ENCODE measurements at regions not wholly inside any gene's neighbourhood (a gene's known extent, or its start where the extent isn't known, plus 50 kb on each side); places are given as distances from the start of the nearest gene placed in this dataset.

GRCh38 chr5:74116266-74116665 lies 490.3 kb downstream of the ARHGEF28 start:
- no peak for DNase-seq (ENCODE audit: extremely low read depth in 1 of 2, low read depth in 1 of 2)

- DNase-seq (ENCODE audit: extremely low read depth in 1 of 2, low read depth in 1 of 2): no peak
Measured at GRCh38 chr5:74113927-74114326, 487.9 kb downstream of the ARHGEF28 start.

- DNase-seq (ENCODE audit: extremely low read depth in 1 of 2, low read depth in 1 of 2): no peak
Measured at GRCh38 chr5:74113196-74113540, 487.2 kb downstream of the ARHGEF28 start.

GRCh38 chr5:74112372-74113195 lies 486.6 kb downstream of the ARHGEF28 start:
- DNase-seq (ENCODE audit: extremely low read depth in 1 of 2, low read depth in 1 of 2): no peak

- DNase-seq (ENCODE audit: extremely low read depth in 1 of 2, low read depth in 1 of 2): no peak
Measured at GRCh38 chr5:74111764-74112163, 485.8 kb downstream of the ARHGEF28 start.

- no peak for DNase-seq (ENCODE audit: extremely low read depth in 1 of 2, low read depth in 1 of 2)
Measured at GRCh38 chr5:74109344-74109743, 483.3 kb downstream of the ARHGEF28 start.

- DNase-seq (ENCODE audit: extremely low read depth in 1 of 2, low read depth in 1 of 2): no peak
Measured at GRCh38 chr5:74107899-74108298, 481.9 kb downstream of the ARHGEF28 start.

- DNase-seq (ENCODE audit: extremely low read depth in 1 of 2, low read depth in 1 of 2): no peak
Measured at GRCh38 chr5:74105126-74105780, 479.3 kb downstream of the ARHGEF28 start.

- no peak for DNase-seq (ENCODE audit: extremely low read depth in 1 of 2, low read depth in 1 of 2)
Measured at GRCh38 chr5:74103131-74104023, 477.4 kb downstream of the ARHGEF28 start.

GRCh38 chr5:74100268-74100665 lies 474.3 kb downstream of the ARHGEF28 start:
- no peak for DNase-seq (ENCODE audit: extremely low read depth in 1 of 2, low read depth in 1 of 2)

- no peak for DNase-seq (ENCODE audit: extremely low read depth in 1 of 2, low read depth in 1 of 2)
Measured at GRCh38 chr5:74099538-74100267, 473.7 kb downstream of the ARHGEF28 start.

GRCh38 chr5:74098941-74099340 lies 472.9 kb downstream of the ARHGEF28 start:
- DNase-seq (ENCODE audit: extremely low read depth in 1 of 2, low read depth in 1 of 2): no peak

- DNase-seq (ENCODE audit: extremely low read depth in 1 of 2, low read depth in 1 of 2): no peak
Measured at GRCh38 chr5:74098456-74098855, 472.5 kb downstream of the ARHGEF28 start.

GRCh38 chr5:74096325-74096724 lies 470.3 kb downstream of the ARHGEF28 start:
- DNase-seq (ENCODE audit: extremely low read depth in 1 of 2, low read depth in 1 of 2): no peak

- no peak for DNase-seq (ENCODE audit: extremely low read depth in 1 of 2, low read depth in 1 of 2)
Measured at GRCh38 chr5:74095871-74096270, 469.9 kb downstream of the ARHGEF28 start.

GRCh38 chr5:74094782-74095108 lies 468.7 kb downstream of the ARHGEF28 start:
- DNase-seq (ENCODE audit: extremely low read depth in 1 of 2, low read depth in 1 of 2): no peak

GRCh38 chr5:74094096-74094781 lies 468.2 kb downstream of the ARHGEF28 start:
- no peak for DNase-seq (ENCODE audit: extremely low read depth in 1 of 2, low read depth in 1 of 2)

- no peak for DNase-seq (ENCODE audit: extremely low read depth in 1 of 2, low read depth in 1 of 2)
Measured at GRCh38 chr5:74093561-74093960, 467.6 kb downstream of the ARHGEF28 start.

GRCh38 chr5:74092766-74093165 lies 466.8 kb downstream of the ARHGEF28 start:
- DNase-seq (ENCODE audit: extremely low read depth in 1 of 2, low read depth in 1 of 2): no peak

- DNase-seq (ENCODE audit: extremely low read depth in 1 of 2, low read depth in 1 of 2): no peak
Measured at GRCh38 chr5:74085782-74086181, 459.8 kb downstream of the ARHGEF28 start.
